HG03280 (cell line): ENCODE measurements at regions not wholly inside any gene's neighbourhood (a gene's known extent, or its start where the extent isn't known, plus 50 kb on each side); places are given as distances from the start of the nearest gene placed in this dataset.
"Not testable (repeated sequence)": the region's sequence is repeated elsewhere in the genome, so short reads cannot be mapped to it uniquely, and the experiment has no call there.

Experiments used
- ATAC-seq: cut with Tn5 transposase; IDR thresholded peaks from one replicate; pipeline ENCODE4 v1.9.1; 2021; ENCODE audit warnings: mild to moderate bottlenecking, moderate library complexity; ENCODE audit not compliant: unreplicated experiment

DNA sequence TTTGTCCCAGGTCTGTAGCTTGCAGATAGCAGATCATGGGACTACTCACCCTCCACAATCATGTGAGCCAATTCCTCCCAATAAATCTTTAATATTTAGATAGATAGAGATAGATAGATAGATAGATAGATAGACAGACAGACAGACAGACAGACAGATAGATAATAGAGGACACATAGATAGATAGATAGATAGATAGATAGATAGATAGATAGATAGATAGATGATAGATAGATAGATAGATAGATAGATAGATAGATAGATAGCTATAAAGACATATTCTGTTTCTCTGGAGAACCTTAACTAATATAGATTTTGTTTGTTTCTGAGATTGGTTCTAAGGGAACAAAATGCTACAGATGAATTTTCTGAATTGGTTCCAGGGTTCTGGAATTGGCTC lies 82.3 kb upstream of the PRDX6 start:
- not testable (repeated sequence) for ATAC-seq

DNA sequence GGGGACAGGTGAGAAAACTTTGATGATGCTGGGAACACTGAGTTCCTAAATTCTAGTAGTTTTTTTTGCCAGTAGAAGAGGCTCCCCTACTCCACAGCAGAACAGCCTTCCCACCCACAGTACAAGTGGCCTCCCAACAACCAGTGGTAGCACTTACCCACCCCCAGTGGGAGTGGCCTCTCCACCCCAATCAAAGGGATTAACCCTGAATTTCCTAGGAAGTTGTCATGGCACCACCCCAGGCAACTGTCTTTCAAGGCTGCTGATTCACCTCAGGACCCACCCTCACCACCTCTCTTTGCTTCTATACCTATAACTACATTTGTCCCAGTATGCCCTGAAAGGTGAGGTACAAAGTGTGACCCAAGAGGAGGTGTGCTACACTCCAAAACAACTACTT lies 81.4 kb upstream of the PRDX6 start:
- no peak for ATAC-seq

DNA sequence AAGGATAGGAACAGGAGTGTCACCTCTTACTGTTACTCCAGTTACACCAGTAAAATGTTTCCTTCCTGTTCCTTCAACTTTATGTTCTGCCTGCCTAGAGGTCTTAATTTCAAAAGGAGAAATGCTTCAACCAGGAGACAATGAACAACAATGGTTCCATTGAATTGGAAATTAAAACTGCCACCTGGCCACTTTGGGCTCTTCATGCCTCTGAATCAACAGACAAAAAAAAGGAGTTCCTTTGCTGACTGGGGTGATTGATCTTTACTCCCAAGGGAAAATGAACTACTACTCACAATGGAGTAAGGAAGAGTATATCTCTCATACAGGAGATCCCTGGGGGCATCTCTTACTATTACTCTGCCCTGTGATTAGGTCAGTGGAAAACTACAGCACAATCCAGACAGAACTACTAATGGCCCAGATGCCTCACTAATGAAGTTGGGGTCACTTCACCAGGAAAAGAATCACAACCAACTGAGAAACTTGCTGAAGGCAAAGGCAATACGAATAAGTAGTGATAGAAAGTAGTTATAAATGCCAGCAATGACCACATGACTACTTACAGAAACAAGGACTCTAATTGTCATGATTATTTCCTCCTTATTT lies 76.6 kb upstream of the PRDX6 start:
- no peak for ATAC-seq

DNA sequence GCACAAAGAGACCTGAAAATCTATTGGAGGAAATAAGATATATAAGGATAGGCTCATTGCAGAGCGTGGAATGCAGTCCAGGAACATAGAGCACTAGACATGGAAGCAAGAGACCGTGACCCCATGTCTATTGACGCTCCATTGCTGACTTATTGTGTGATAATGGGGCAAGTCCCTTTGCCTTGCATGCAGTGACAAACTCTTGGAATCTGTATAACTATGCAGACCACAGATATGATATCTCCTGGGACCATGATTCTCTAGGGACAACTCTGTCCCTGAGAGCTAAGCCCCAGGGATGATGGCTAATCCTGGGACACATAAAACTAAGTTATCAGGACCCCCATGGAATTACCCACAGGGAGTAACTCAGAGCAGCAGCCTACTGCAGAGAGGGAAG lies 73.1 kb upstream of the PRDX6 start:
- no peak for ATAC-seq

DNA sequence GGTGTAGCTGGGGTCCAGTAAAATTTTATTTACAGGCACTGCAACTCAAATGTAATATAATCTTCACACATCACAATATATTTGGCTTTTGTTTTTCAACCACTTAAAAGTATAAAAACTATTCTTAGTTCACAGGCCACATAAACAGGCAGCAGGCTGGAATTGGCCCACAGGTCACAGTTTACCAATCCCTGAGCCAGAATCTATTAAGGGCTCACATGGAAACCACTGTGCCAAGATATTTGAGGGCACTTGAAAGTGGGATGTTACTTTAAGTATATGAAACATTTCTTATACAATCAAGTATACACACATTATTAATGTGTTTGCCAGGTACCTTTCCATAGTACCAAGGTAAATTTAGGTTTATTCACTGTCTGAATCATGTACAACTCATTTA lies 71.9 kb upstream of the PRDX6 start:
- no peak for ATAC-seq

DNA sequence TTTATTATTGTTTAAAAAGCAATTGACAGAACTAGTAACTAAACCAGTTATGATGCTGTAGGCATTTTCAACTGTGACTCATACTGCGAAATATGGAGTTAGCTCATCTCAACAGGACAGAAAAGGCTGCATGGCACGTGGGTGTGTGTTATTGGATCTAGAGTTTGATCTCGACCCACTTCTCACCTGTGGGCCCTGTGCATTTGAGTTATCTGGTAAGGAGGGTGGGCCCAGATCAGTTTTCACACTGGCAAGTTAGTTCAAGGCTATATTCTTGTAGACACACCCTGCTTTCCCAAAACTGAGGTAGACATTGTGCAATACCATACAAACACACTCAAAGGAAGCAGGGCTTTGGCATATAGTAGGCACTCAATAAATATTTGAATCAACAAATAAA lies 71.3 kb upstream of the PRDX6 start:
- ATAC-seq = no peak

DNA sequence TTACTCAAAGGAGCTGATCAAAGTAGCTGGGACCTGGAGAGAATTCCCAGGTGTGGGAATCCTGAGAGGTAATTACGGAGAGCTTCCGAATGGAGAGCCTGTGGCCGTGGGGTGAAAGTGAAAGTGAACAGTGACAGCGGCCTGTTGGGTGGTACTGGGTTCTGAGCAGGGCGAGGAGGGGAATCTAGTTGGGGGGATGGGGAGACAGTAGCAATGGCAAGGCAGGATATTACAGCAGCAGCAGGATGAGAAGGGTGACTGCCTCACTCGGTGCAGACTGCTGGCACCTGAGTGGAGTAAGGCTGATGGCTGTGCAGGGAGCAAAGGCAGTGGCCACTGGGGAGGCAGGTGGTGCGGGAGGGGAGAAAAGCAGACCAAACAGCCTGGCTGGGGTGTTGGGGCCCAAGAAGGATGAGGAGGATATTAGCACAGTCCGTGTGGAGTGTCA lies 70.3 kb upstream of the PRDX6 start:
- no peak for ATAC-seq

DNA sequence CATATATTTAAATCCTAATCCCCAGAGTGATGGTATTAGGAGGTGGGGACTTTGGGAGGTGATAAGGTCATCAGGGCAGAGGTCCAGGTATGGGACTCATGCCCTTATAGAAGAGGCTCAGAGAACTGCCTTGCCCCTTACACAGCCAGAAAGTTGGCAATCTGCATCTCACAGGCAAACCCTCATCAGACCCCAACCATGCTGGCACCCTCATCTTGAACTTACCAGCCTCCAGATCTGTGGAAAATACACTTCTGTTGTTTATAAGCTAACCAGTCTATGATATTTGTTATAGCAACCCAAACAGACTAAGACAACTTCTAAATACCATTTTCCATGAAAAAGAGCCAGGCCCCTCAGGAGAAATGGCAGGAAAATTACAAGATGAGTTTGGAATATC lies 69.3 kb upstream of the PRDX6 start:
- ATAC-seq = no peak

DNA sequence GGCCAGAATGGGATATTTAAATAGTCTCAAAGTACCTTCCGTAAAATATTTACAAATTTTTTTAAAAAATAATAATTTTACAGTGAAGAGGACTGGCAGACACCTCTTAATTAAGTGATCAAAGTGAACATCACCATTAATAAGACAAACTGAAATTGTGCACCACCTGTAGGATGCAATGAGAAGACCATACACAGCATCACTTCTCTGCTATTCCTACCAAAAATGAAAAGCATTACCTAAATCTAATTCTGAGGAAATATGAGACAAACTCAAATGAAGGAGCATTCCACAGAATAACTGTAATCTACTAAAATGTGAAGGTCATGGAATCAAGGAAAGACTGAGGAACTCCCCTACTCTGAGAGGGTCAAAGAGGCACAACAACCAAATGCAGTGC lies 68.2 kb upstream of the PRDX6 start:
- ATAC-seq = no peak

DNA sequence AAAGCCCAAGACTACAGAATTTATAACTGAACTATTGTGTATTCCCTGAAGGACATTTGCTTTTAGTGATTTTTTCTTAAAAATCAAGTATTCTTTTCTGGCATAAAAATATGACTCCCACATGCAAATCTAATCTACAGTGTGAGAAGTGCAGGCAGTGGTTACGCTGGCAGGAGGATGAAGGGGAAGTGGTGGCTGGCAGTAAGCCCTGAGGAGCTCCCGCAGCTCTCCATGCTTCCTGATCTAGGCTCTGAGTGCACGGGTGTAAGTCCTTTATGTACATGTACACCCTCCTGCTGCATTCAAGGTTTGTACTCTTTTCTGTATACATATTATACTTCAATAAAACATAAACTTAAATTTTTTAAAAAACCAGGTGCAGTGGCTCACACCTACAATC lies 67.5 kb upstream of the PRDX6 start:
- ATAC-seq = no peak

DNA sequence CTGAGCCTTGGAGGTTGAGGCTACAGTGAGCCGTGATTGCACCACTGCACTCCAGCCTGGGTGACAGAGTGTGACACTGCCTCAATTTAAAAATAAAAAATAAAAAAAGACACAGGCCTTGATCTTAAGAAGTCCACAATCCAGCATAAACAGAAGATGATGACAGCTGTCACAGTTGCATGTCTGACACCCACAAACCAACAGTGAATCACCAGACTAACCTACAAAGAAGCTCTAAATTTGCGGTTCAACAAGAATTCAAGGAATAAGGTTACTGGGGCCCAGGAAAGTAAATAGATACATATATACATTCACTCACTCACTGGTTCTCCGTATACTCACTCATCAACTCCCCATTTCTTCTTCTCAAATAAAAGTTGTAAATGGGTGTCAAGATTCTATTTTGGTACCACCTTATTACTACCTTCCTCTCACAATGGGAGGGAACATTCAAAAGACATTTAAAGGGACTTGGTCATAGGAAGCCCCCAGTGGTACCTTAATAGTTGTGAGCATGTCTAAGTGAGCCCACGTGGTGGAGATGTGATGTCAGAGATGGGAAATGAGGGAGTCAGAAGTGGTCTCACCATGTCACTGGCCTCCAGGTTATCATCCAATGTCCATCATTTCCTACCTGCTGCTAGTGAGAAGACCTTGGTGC lies 66.9 kb upstream of the PRDX6 start:
- ATAC-seq = peak; percentile 4

DNA sequence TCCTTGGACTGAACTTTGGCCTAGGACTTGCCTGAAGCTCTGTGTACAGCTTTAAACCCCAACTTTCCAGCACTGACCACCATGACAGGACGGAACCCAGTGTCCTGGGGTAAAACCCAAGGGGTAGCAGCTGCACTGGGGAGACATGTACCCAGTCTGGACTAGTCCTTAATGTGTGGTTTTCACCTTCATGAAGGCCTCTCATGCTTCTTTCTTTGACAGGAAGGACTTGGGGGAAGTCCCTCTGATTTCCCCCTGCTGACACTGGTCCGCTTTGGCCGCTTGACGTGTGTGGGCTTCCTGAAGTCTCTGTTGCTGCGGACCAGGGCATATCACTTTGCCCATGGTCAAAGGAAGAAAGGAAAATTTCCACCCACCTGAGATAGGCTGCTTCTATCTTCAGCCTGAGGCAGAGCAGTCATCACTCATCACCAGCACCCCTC lies 66.3 kb upstream of the PRDX6 start:
- peak; percentile 49 for ATAC-seq

DNA sequence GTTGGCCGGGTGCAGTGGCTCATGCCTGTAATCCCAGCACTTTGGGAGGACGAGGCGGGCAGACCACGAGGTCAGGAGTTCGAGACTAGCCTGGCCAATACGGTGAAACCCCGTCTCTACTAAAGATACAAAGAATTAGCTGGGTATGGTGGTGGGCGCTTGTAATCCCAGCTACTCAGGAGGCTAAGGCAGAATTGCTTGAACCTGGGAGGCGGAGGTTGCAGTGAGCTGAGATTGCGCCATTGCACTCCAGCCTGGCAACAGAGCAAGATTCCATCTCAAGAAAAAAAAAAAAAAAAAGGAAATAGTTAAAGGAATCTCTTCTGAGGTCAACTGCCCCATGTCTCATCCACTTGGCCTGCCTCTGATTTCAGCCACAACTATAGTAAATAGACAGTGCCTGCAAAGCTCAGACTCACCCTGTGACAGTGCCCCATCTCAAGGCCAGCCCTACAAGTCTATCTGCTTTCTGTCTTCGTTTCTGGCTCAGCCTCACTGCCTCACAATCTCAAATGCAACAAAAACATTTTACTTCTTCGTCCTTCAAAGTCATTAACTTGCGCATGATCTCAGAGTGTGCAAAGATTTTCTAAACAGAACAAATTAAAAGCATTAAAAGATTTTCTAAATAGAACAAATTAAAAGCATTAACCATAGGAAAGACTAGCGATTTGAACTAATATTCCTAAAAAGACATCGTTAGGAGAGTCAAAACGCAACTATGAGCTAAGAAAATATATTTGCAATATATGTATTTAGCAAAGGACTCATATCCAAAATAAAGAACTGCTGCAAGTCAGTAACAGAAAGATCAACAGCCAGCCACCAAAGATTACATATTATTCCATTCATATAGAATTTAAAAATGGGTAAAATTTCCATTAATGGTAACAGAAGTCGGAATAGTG lies 65.0 kb upstream of the PRDX6 start:
- no peak for ATAC-seq

DNA sequence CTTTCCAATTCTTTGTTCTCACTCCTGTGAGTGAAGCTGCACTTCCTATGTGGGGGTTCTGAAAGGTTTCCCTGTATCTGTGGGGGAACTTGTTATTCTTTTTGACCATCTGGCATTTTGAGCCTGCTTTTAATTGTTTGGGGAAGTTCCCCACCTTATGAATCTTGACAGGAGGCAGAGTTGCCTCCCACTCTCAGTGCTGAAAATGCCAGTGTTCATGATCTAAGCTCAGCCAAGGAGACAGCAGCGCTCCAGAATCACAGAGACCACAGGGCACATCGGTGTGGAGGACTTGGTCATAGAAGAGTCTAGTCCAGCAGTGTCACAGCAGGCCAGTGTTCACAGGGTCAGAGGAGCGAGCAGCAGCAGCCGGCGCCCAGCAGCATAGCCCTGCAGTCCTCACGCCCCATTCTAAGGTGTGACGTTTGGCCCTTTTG lies 63.8 kb upstream of the PRDX6 start:
- ATAC-seq = no peak

DNA sequence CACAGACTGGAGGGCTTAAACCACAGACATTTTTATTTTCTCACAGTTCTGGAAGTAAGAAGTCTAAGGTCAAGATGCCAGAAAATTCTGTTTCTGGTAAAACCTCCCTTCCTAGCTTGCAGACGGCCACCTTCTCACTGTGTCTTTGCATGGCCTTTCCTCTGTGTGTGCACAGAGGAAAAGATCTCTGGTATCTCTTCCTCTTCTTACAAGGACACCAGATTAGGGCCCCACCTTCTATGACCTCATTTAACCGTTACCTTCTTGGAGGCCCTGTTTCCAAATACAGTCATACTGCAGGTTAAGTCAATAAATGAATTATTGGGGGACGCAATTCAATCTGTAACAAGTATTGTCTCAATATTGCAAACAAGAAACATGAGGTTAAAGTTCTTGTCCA lies 63.0 kb upstream of the PRDX6 start:
- peak; percentile 41 for ATAC-seq

DNA sequence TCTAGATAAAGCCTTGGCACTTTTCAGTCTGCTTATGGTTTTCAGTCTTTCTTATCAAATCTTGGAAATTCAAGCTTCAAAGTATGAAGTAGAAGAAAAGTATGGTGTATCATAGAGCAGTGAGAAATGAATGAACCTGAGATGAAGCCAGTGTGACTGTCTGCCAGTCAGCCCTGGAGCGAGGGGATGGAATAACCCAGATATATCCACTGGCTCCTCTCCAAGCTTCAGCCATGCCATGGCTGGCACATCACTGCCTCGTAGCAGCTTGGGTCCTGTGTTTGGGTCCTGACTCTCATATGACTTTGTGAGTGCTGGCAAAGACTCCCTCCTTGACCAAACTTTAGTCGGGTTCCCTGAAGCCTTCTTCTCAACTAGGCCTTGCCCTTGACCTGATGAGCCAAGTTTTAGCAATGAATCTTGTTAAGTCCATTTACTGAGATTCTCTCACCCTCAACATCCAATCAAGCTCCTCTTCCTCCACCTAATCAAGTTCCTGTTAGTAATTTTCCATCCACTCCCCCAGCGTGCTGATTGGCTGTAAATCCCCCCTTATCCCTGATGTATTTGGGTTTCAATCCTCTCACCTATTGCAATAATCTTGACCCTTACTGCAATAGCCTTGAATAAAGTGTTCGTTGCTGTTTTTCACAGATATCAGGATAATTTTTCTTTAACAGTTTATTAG lies 62.5 kb upstream of the PRDX6 start:
- no peak for ATAC-seq

DNA sequence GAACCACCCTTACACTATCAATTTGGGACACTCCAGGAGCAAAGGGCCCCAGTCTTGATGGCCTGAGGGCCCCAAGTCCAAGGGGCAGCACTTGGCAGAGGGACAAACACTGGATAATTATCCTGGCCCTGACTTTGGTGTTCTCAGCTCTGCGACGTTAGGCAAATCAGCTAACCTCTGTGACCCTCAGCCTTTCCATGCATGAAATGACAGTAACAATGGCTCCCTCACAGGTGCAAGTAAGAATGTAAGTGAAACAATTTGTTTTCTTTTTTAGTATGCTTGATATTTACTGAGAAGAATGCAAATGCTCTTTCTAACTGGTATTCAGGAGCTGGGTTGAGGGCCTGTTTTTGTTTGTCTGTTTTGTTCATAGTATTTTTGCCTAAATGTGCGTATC lies 61.6 kb upstream of the PRDX6 start:
- peak; percentile 44 for ATAC-seq

DNA sequence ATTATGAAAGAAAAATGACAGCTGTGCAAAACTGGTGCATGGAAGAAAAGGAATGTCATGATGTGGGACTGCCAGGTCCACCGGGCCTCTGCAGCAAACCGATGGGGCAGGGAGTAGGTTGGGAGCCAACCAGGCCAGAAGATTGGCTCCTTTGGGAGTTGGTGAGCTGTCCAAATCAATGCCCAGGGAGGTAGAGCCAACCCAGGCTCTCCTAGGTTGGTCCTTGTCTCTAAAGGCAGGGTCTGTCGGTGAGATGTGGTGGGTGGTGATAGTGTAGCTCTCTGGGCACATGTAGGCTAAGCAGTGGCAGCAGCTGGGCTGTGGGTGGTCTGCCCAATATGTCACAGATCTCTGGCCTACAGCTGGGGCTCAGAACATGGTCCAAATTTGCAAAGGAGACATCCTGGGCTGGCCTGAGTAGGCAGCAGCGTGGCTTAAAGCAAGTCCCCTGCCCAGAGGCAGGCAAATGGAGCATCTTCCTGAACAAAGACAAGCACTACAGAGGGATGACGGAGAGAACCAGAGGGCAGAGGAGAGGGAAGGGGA lies 61.2 kb upstream of the PRDX6 start:
- ATAC-seq = no peak

DNA sequence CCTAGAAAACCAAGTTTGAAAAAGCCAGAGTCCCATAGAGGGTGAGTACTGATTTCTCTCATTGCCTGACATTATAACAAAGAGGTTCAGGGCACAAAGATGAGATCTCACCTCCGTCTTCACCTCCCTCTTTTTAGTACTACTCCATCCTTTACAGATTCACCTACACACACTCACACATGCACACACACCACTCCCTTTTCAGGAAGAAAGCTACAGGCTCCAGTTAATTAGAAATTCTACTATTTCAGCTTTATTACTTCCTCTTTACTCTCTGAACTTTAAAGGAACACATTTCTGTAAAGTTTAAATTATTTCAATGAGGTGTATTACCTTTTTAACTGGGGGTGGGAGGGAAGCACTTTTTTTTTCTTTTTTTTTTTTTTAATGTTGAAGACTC lies 59.6 kb upstream of the PRDX6 start:
- ATAC-seq = no peak

DNA sequence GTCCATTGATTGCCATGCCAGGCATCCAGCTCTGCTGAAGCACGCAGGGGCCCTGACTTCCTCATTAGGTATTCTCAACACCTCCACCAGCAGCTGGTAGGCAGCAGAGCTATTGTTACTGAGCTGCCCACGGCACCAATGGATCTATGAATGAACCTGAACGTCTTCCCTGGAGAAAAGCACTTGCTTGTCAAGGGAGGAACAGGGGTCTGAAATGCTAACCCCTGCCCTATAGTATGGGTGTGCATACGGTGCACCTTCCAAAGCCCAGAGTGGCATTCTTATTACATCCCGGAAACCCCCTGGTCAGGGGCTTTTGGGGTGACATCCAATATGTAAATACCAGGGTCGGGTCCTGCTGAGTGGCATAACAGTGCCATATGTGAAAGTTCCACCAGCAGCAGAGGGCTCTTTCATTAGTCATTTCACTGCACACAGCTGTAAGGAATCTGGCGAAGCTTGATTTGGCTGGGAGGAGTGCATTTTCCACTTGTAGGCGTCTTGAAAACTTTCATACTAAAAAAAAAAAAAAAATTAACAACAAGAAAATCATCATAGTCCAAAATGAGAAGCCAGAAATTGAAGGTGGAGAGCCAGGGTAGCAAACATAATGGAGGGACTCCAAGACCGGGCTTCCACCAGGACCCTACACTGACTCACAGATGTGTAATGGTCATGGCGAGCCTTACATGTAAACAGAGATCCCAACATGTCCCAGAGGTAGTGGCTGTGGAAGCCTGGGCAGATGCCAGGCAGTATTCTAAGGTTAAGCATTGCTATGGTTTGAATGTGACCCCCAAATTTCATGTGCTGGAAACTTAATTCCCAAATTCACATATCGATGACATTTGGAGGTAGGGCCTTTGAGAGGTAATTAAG lies 58.8 kb upstream of the PRDX6 start:
- ATAC-seq = peak; percentile 25
